ENCODE measurements at regions not wholly inside any gene's neighbourhood (a gene's known extent, or its start where the extent isn't known, plus 50 kb on each side); places are given as distances from the start of the nearest gene placed in this dataset.

DNA sequence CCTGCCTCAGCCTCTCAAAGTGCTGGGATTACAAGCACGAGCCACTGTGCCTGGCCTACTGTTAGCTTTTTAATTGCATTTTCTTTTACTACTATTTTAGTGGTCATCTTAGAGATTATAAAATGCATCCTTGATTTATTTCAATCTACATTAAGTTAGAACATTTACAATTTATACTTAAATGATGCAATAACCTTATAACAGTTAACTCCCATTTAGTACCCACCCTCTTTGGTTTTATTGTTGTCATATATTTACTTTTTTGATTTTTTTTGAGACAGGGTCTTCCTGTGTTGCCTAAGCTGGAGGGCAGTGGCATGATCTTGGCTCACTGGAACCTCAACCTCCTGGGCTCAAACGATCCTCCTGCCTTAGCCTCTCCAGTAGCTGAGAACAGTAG is 77.3 kb downstream of the PPCDC start:
- no peak for DNase-seq (ENCODE audit: low read depth)
- Histone ChIP-seq H3K4me3 (ENCODE audit: low read depth, low read length) (no peak overlapping the region), H3K36me3 (ENCODE audit: control insufficient read depth, insufficient read depth, low read length) (no peaks in the 10 kb centered on the region), H3K27me3 (ENCODE audit: control insufficient read depth, insufficient read depth, low read length) (no peaks in the 10 kb centered on the region)
- TF ChIP-seq, protein P1, sequence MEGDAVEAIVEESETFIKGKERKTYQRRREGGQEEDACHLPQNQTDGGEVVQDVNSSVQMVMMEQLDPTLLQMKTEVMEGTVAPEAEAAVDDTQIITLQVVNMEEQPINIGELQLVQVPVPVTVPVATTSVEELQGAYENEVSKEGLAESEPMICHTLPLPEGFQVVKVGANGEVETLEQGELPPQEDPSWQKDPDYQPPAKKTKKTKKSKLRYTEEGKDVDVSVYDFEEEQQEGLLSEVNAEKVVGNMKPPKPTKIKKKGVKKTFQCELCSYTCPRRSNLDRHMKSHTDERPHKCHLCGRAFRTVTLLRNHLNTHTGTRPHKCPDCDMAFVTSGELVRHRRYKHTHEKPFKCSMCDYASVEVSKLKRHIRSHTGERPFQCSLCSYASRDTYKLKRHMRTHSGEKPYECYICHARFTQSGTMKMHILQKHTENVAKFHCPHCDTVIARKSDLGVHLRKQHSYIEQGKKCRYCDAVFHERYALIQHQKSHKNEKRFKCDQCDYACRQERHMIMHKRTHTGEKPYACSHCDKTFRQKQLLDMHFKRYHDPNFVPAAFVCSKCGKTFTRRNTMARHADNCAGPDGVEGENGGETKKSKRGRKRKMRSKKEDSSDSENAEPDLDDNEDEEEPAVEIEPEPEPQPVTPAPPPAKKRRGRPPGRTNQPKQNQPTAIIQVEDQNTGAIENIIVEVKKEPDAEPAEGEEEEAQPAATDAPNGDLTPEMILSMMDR (IDR thresholded peaks at IDR 0.05; ENCODE audit: insufficient read depth, low read length, poor library complexity, severe bottlenecking), result no peak

DNA sequence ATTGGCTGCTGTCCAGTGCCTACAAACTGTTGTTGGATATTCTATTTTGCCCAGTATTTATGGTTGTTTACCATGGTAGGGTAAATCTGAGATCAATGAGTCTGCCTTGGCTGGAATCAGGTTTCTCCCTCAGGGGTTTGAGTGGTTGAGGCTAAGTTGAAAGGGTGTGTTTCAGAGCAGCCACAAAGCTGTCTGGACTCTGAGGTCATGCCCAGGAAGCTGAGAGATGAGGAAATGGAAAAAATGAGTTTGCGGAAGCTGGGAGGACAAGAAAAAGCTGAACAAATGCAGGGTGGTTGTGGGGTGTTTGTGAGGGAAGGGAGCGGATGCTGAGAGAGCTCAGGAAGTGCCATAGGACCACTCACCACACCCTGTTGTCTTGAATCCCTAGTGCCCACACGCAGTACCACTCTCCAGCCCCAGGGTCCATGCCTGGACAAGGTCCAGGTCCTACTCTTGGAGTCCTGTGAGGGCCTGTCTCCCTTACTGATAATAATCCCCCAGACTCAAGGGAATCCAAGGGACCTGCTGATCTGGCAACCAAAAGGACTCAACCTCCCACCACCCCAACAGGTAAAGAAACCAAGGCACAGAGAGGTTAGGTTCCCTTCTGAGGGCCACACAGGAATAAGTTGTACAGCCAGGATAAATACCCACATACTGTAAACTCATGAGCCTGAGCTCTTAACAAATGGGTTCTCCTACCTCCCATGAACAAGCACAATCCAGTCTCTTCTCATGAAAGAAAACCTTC is 81.6 kb downstream of the PPCDC start:
- H3K27me3 ChIP-seq (ENCODE audit: control insufficient read depth, insufficient read depth, low read length), result no peaks in the 10 kb centered on the region
- DNase-seq (ENCODE audit: low read depth), result peak; percentile 96
- TF ChIP-seq, protein P1 (IDR thresholded peaks at IDR 0.05; ENCODE audit: insufficient read depth, low read length, poor library complexity, severe bottlenecking), result no peak
- H3K36me3 ChIP-seq (ENCODE audit: control insufficient read depth, insufficient read depth, low read length), result no peaks in the 10 kb centered on the region
- H3K4me3 ChIP-seq (ENCODE audit: low read depth, low read length), result no peak overlapping the region

DNA sequence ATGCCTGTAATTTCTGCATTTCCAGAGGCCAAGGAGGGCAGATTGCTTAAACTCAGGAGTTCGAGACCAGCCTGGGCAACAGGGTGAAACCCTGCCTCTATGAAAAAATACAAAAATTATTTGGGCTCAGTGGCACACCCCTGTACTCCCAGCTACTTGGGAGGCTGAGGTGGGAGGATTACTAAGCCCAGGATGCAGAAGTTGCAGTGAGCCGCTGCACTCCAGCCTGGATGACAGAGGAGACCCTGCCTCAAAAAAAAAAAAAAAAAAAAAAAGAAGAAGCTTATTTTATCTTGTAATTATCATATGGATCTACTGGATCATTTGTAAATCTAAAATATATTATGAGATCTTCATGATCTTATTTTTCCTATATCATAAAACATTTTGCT is 84.1 kb downstream of the PPCDC start:
- no peak for DNase-seq (ENCODE audit: low read depth)
- TF ChIP-seq, protein P1 (IDR thresholded peaks at IDR 0.05; ENCODE audit: insufficient read depth, low read length, poor library complexity, severe bottlenecking), result no peak
- H3K4me3 ChIP-seq (ENCODE audit: low read depth, low read length), result no peak overlapping the region
- no peaks in the 10 kb centered on the region for H3K27me3 ChIP-seq (ENCODE audit: control insufficient read depth, insufficient read depth, low read length)
- no peaks in the 10 kb centered on the region for H3K36me3 ChIP-seq (ENCODE audit: control insufficient read depth, insufficient read depth, low read length)

DNA sequence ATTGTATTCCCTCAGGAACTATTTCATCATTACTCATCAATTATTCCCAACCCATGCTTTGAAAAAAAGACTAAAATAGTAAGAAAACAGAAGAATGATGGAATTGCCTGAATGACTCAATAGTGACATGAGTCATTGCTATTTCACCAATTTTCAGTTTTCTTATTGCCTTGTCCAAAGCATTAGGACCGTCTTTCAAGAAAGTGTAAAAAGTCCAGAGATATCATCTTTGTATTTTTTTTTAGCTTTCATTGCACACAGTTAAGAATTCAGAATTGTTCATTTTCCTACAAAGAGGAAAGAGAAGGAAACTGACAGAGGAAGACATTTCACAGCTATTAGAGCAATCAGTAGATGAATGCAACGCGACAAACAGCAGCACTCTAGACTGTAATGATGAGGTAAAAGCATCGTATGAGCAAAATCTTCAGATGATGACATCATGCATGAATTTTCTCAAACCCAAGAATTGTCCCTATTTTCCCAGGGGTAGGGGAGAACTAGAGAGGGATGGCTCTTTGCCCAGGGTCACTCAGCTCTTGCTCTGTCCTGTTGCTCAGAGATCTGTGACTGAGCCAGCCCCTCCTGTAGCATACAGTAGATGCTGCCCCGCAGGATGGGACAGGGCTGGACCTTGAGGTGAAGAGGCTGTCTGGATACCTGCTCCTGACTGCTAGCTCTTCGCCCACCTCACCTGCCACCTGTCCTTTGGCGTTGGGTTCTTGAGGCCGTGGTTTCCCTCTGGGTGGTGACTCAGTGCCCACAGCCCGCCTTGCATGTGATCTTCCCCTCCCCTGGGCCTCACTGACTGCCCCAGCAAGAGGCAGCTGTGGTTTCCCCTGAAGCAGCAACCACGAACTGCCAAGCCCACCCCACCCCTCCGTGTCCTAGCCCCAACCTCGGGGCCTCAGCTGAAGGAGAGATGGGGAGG is 84.8 kb downstream of the PPCDC start:
- no peaks in the 10 kb centered on the region for H3K36me3 ChIP-seq (ENCODE audit: control insufficient read depth, insufficient read depth, low read length)
- H3K4me3 ChIP-seq (ENCODE audit: low read depth, low read length), result no peak overlapping the region
- no peaks in the 10 kb centered on the region for H3K27me3 ChIP-seq (ENCODE audit: control insufficient read depth, insufficient read depth, low read length)
- TF ChIP-seq, protein P1 (IDR thresholded peaks at IDR 0.05; ENCODE audit: insufficient read depth, low read length, poor library complexity, severe bottlenecking), result no peak
- DNase-seq (ENCODE audit: low read depth), result peak; percentile 88

DNA sequence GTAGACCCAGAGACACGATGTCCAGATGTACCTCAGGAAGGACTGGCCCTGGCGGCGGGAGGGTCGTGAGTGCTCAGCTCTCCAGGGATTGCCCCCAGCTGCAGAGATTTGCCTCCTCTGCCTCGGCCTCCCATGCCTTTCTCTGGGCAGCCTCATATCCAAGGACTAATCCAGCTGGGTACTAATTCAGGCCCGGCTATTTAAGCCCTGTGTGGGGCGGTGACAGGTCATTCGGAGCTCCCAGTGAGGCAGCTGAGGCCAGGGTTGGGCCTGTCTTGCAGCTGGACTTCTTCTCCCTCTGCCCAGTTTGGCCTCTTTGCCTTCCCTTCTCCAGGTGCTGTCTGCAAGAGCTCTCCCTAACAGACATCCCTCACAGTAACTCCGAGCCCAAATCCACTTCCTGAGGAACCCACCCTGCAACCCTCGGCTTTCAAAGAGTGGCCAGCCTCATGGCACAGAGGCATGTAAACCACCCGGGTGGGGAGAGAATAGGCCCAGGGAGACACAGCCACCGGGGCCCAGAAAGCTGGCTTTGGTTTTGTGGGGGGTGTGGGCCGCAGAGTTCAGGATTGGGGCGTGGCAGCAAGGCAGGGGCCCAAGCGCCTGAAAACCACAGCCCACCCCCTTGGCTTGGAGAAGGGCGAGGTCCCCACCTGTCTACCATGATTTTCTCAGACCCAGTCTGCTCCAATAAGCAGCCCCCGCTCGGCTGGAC is 85.8 kb downstream of the PPCDC start:
- Histone ChIP-seq H3K36me3 (ENCODE audit: control insufficient read depth, insufficient read depth, low read length) (no peaks in the 10 kb centered on the region), H3K27me3 (ENCODE audit: control insufficient read depth, insufficient read depth, low read length) (no peaks in the 10 kb centered on the region), H3K4me3 (ENCODE audit: low read depth, low read length) (no peak overlapping the region)
- TF ChIP-seq, protein P1 (IDR thresholded peaks at IDR 0.05; ENCODE audit: insufficient read depth, low read length, poor library complexity, severe bottlenecking), result no peak
- DNase-seq (ENCODE audit: low read depth), result no peak

All from kidney epithelial cell (primary cell).